Left lung (tissue), 4 donors: ENCODE measurements at regions not wholly inside any gene's neighbourhood (a gene's known extent, or its start where the extent isn't known, plus 50 kb on each side); places are given as distances from the start of the nearest gene placed in this dataset.

Experiments used
- ATAC-seq: fragments of 200-7000 bp; cut with Tn5 transposase; one replicate; pipeline ENCODE4 v1.9.1; 2020; ENCODE audit warnings: moderate library complexity
- DNase-seq, 4 donors: peaks; one replicate each; pipeline ENCODE4 v3.0.0-alpha.2; 2013 to 2020
- H3K27ac ChIP-seq, 2 donors: fragments of 200-600 bp; sonication (generic) in 1 of 2; one replicate each; pipeline versions ENCODE4 v1.5.0 to v1.8.0; 2020 to 2021
- H3K27me3 ChIP-seq, 2 donors: fragments of 200-600 bp; sonication (generic) in 1 of 2; one replicate each; pipeline versions ENCODE4 v1.5.0 to v1.8.0; 2020 to 2021
- H3K36me3 ChIP-seq, 2 donors: fragments of 200-600 bp; sonication (generic) in 1 of 2; one replicate each; pipeline versions ENCODE4 v1.5.0 to v1.8.0; 2020 to 2021
- H3K4me1 ChIP-seq, 2 donors: fragments of 200-600 bp; one replicate each; pipeline ENCODE4 v1.8.0; 2021
- H3K4me3 ChIP-seq, 2 donors: fragments of 200-600 bp; sonication (generic) in 1 of 2; one replicate each; pipeline versions ENCODE4 v1.5.0 to v1.8.0; 2020 to 2021; ENCODE audit warnings: mild to moderate bottlenecking in 1 of 2
- H3K9me3 ChIP-seq, 2 donors: fragments of 200-600 bp; sonication (generic) in 1 of 2; one replicate each; pipeline versions ENCODE4 v1.5.0 to v1.8.0; 2020 to 2021
- intact Hi-C, 2 donors: fragments of 100-400 bp; cut with DNase I; formaldehyde crosslinking; loops; one replicate each; pipeline versions ENCODE4 v1.11.2 to v1.14.2; 2022
- TF ChIP-seq, protein P1 (sequence below), 2 donors: fragments of 200-600 bp; sonication (generic) in 1 of 2; IDR thresholded peaks; one replicate each; pipeline versions ENCODE4 v1.5.0 to v1.8.0; 2021; ENCODE audit warnings: antibody characterized with exemption in 2 of 2
- donor health status: DM: no; HTN: yes; CAD: no.
- donor health status: DM: no; HTN: no; CAD: no.

- Histone ChIP-seq H3K27ac (no peak overlapping the region), H3K36me3 (no peaks in the 10 kb centered on the region), H3K4me3 (no peak overlapping the region), H3K27me3 (no peaks in the 10 kb centered on the region), H3K9me3 (peaks cover 0 to 2% of the 10 kb centered on the region in 2 donors), H3K4me1 (peaks cover 0 to 10% of the 10 kb centered on the region in 2 donors)
- ATAC-seq: no peak
- no peak for DNase-seq
- intact Hi-C loops: no loop called here
- TF ChIP-seq, protein P1, sequence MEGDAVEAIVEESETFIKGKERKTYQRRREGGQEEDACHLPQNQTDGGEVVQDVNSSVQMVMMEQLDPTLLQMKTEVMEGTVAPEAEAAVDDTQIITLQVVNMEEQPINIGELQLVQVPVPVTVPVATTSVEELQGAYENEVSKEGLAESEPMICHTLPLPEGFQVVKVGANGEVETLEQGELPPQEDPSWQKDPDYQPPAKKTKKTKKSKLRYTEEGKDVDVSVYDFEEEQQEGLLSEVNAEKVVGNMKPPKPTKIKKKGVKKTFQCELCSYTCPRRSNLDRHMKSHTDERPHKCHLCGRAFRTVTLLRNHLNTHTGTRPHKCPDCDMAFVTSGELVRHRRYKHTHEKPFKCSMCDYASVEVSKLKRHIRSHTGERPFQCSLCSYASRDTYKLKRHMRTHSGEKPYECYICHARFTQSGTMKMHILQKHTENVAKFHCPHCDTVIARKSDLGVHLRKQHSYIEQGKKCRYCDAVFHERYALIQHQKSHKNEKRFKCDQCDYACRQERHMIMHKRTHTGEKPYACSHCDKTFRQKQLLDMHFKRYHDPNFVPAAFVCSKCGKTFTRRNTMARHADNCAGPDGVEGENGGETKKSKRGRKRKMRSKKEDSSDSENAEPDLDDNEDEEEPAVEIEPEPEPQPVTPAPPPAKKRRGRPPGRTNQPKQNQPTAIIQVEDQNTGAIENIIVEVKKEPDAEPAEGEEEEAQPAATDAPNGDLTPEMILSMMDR (IDR thresholded peaks at IDR 0.05): no peak
Measured at GRCh38 chr13:33372251-33372919, 86.8 kb upstream of the STARD13 start.

DNA sequence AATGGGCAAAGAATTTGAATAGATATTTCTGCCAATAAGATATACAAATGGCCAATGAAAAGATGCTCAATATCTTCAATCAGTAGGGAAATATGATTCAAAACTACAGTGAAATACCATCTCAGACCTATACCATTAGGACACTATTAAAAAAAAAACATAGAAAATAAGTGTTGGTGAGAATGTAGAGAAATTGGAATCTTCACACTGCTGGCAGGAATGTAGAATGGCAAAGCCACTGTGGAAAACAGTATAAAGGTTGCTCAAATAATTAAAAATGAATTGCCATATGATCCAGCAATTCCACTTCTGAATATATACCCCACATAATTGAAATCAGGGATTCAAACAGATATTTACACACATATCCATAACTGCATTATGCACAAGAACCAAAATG, 88.1 kb upstream of the STARD13 start:
- TF ChIP-seq, protein P1 (IDR thresholded peaks at IDR 0.05): no peak
- intact Hi-C loops: no loop called here

DNA sequence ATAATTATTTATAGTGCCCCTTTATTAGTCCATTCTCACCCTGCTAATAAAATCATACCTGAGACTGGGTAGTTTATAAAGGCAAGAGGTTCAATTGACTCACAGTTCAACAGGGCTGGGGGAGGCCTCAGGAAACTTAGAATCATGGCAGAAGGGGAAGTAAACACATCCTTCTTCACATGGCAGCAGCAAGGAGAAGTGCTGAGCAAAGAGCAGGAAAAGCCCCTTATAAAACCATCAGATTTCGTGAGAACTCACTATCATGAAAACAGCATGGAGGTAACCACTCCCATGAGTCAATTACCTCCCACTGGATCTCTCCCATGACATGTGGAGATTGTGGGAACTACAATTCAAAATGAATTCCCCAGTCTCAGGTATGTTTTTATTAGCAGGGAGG, 89.9 kb upstream of the STARD13 start:
- DNase-seq: no peak
- no peaks in the 10 kb centered on the region for H3K4me1 ChIP-seq
- no peaks in the 10 kb centered on the region for H3K27me3 ChIP-seq
- no peak overlapping the region for H3K4me3 ChIP-seq
- H3K36me3 ChIP-seq: no peaks in the 10 kb centered on the region
- peaks cover 0 to 2% of the 10 kb centered on the region in 2 donors for H3K9me3 ChIP-seq
- TF ChIP-seq, protein P1 (IDR thresholded peaks at IDR 0.05): no peak
- ATAC-seq: no peak
- intact Hi-C loops: no loop called here
- H3K27ac ChIP-seq: no peak overlapping the region

More for the DNA sequence above, 88.1 kb upstream of the STARD13 start:
- Histone ChIP-seq H3K27me3 (no peaks in the 10 kb centered on the region), H3K9me3 (peaks cover 0 to 2% of the 10 kb centered on the region in 2 donors), H3K36me3 (no peaks in the 10 kb centered on the region), H3K27ac (no peak overlapping the region), H3K4me1 (no peaks in the 10 kb centered on the region), H3K4me3 (no peak overlapping the region)
- DNase-seq (no peak), ATAC-seq (no peak)

DNA sequence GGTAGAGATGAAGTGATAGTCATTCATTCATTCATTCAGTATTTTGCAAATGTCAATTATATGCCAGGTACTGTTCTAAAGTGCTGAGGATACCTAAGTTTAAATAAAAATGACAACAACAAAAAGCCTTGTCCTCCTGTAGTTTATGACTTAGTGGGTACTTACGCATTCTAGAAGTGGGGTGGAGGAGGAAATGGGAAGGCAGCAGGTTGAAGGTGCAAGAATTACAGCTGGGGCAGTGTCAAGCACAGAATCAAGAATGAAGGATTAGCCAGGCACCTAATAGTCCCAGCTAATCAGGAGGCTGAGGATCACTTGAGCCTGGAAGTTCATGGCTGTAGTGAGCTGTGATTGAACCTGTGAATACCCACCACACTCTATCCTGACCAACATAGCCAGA, 90.7 kb upstream of the STARD13 start:
- TF ChIP-seq, protein P1 (IDR thresholded peaks at IDR 0.05): no peak
- ATAC-seq: no peak
- Histone ChIP-seq H3K4me1 (no peaks in the 10 kb centered on the region), H3K4me3 (no peak overlapping the region), H3K9me3 (peaks cover 0 to 2% of the 10 kb centered on the region in 2 donors), H3K27me3 (no peaks in the 10 kb centered on the region), H3K27ac (no peak overlapping the region), H3K36me3 (no peaks in the 10 kb centered on the region)
- DNase-seq: no peak
- intact Hi-C loops: no loop called here

- Histone ChIP-seq H3K9me3 (peaks cover 0 to 2% of the 10 kb centered on the region in 2 donors), H3K27me3 (no peaks in the 10 kb centered on the region), H3K4me1 (no peaks in the 10 kb centered on the region), H3K27ac (no peak overlapping the region), H3K36me3 (no peaks in the 10 kb centered on the region), H3K4me3 (no peak overlapping the region)
- ATAC-seq (no peak), DNase-seq (no peak)
- intact Hi-C loops: no loop called here
- TF ChIP-seq, protein P1 (IDR thresholded peaks at IDR 0.05): no peak
Measured at GRCh38 chr13:33377411-33377810, 91.9 kb upstream of the STARD13 start.
